Naive thymus-derived CD4-positive, alpha-beta T cell (primary cell): ENCODE measurements at regions not wholly inside any gene's neighbourhood (a gene's known extent, or its start where the extent isn't known, plus 50 kb on each side); places are given as distances from the start of the nearest gene placed in this dataset.
"Not testable (repeated sequence)": the region's sequence is repeated elsewhere in the genome, so short reads cannot be mapped to it uniquely, and the experiment has no call there.

Experiments
- ATAC-seq: fragments of 150-1000 bp; cut with Tn5 transposase; 2 replicates; pipeline ENCODE4 v1.10.0; 2021; ENCODE audit warnings: mild to moderate bottlenecking, moderate library complexity
- CTCF ChIA-PET: fragments of 350-600 bp; sonication (Branson Sonifier 250); formaldehyde crosslinking; loops from one replicate; lab custom pipeline; 2021; ENCODE audit warnings: antibody characterized with exemption; lab: Charles Lee
- POLR2A ChIA-PET: fragments of 350-600 bp; sonication (Branson Sonifier 250); formaldehyde crosslinking; loops from one replicate; lab custom pipeline; 2021; ENCODE audit warnings: antibody characterized with exemption, inconsistent platforms; lab: Charles Lee
- DNase-seq, 9 donors: peaks; one replicate each; pipeline versions ENCODE4 v3.0.0 to v3.0.0-alpha.2; 2020 to 2022; ENCODE audit warnings: mixed read lengths in 1 of 9
- H3K27ac ChIP-seq: one replicate; pipeline ENCODE4 v1.7.0; 2013; ENCODE audit warnings: mild to moderate bottlenecking, low read depth, low read length, moderate library complexity
- H3K27me3 ChIP-seq, 2 donors: one replicate each; pipeline ENCODE4 v1.7.0; 2013; ENCODE audit warnings: low read length in 2 of 2, mild to moderate bottlenecking in 2 of 2, moderate library complexity in 2 of 2; ENCODE audit not compliant: control insufficient read depth in 2 of 2, insufficient read depth in 2 of 2
- H3K36me3 ChIP-seq, 3 experiments: 1 replicate in 2 of 3; 2 replicates in 1 of 3; pipeline ENCODE4 v1.7.0; 2013; ENCODE audit warnings: low read length in 3 of 3, mild to moderate bottlenecking in 3 of 3, moderate library complexity in 1 of 3; ENCODE audit not compliant: insufficient read depth in 3 of 3, control insufficient read depth in 2 of 3
- H3K4me1 ChIP-seq, 2 donors: one replicate each; pipeline ENCODE4 v1.7.0; 2013; ENCODE audit warnings: low read length in 2 of 2, mild to moderate bottlenecking in 2 of 2, moderate library complexity in 1 of 2; ENCODE audit not compliant: control insufficient read depth in 2 of 2, insufficient read depth in 2 of 2
- H3K4me3 ChIP-seq: 2 replicates; pipeline ENCODE4 v1.7.0; 2013; ENCODE audit warnings: mild to moderate bottlenecking, low read length
- H3K9me3 ChIP-seq, 3 experiments: 1 replicate in 2 of 3; 2 replicates in 1 of 3; pipeline ENCODE4 v1.7.0; 2013; ENCODE audit warnings: low read length in 3 of 3; ENCODE audit not compliant: control insufficient read depth in 2 of 3
- H3K27ac Mint-ChIP-seq, 9 donors: one replicate each; pipeline ENCODE4 v1.8.0; 2020 to 2022; ENCODE audit warnings: mixed read lengths in 9 of 9, mild to moderate bottlenecking in 8 of 9, moderate library complexity in 5 of 9, inconsistent platforms in 2 of 9
- H3K27me3 Mint-ChIP-seq, 5 donors: one replicate each; pipeline ENCODE4 v1.8.0; 2021 to 2022; ENCODE audit warnings: mixed read lengths in 5 of 5, mild to moderate bottlenecking in 1 of 5
- H3K36me3 Mint-ChIP-seq, 5 donors: one replicate each; pipeline ENCODE4 v1.8.0; 2020 to 2022; ENCODE audit warnings: mixed read lengths in 5 of 5, mild to moderate bottlenecking in 3 of 5, inconsistent platforms in 1 of 5
- H3K4me1 Mint-ChIP-seq, 7 donors: one replicate each; pipeline ENCODE4 v1.8.0; 2020 to 2022; ENCODE audit warnings: mixed read lengths in 7 of 7, mild to moderate bottlenecking in 3 of 7, inconsistent platforms in 1 of 7
- H3K4me3 Mint-ChIP-seq, 10 donors: one replicate each; pipeline ENCODE4 v1.8.0; 2020 to 2022; ENCODE audit warnings: mild to moderate bottlenecking in 10 of 10, mixed read lengths in 10 of 10, moderate library complexity in 6 of 10, inconsistent platforms in 2 of 10
- H3K9me3 Mint-ChIP-seq, 11 donors: one replicate each; pipeline ENCODE4 v1.8.0; 2020 to 2022; ENCODE audit warnings: mixed read lengths in 11 of 11, mild to moderate bottlenecking in 4 of 11, inconsistent platforms in 1 of 11, moderate library complexity in 1 of 11
- intact Hi-C, 2 donors: fragments of 100-400 bp; cut with micrococcal nuclease; formaldehyde crosslinking; loops; one replicate each; pipeline ENCODE4 v1.15.1; 2023

DNA sequence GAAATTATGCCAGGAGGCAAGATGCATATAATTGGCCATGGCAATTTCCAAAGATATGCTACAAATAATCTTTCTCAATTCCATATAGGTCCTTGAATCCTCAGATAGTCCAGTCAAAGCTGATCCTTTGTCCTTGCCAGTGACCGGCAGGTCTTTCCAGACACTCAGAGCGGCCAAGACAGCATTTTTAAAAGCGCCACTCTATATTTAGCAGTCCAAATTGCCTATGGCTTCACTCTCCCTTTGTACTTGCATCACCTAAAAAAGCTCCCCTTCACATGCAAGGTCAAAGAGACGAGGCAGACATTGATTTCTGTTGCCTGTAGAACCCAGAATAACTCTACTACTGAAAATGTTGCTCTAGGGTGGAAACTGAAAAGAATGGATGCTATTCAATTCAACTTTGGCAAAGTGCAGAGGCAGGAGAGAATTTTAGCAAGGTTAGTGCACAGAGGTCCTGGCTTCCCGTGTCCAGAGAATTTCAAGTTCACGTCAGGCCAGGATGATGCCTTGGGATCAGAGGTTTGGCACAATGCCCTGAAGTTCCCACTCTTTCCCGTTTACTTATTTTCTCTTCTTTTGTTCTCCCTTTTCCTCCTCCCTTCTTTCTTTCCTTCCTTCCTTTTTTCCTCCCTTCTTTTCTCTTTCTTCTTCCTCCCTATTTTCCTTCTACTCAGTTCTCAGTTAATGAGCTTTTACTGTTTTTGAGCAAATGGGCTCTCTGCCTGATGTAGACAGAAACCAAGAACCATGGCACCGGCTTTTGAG is 108.5 kb downstream of the KCNK1 start:
- no peak for ATAC-seq
- no peaks in the 10 kb centered on the region for H3K9me3 ChIP-seq
- no peak overlapping the region for H3K4me3 ChIP-seq
- H3K36me3 Mint-ChIP-seq: no peaks in the 10 kb centered on the region
- no peak overlapping the region for H3K27ac ChIP-seq
- H3K4me1 Mint-ChIP-seq: no peaks in the 10 kb centered on the region
- POLR2A ChIA-PET: no interaction called here
- intact Hi-C loops: no loop called here
- no peak overlapping the region for H3K27ac Mint-ChIP-seq
- no peaks in the 10 kb centered on the region for H3K4me1 ChIP-seq
- no peaks in the 10 kb centered on the region for H3K27me3 ChIP-seq
- CTCF ChIA-PET: no interaction called here
- H3K36me3 ChIP-seq: no peaks in the 10 kb centered on the region
- DNase-seq: no peak
- peaks cover 0 to 7% (median 3%) of the 10 kb centered on the region in 5 donors for H3K27me3 Mint-ChIP-seq
- no peak overlapping the region for H3K4me3 Mint-ChIP-seq
- H3K9me3 Mint-ChIP-seq: peaks cover 0 to 3% (median 0%) of the 10 kb centered on the region in 11 donors

DNA sequence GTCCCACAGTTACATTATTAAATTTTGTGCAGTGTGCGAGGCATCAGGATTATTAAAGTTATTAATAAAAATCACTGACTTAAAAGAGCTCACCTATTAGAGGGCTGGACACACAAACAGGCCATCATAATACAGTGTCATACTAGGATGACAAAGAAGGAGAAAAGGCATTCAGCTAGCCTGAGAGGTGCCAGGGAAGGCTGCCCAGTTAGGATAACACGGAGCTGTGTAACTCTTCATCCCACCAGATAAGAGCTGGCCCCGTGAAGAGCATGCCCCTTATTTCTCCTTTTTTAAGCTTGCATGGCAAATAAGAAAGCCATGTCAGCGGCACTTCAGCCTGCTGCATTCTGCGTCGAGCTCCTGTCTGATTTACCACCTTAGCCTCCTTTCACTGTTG is 109.5 kb downstream of the KCNK1 start:
- ATAC-seq: no peak
- no peak overlapping the region for H3K27ac ChIP-seq
- no peaks in the 10 kb centered on the region for H3K36me3 ChIP-seq
- no peak for DNase-seq
- peaks cover 0 to 3% (median 0%) of the 10 kb centered on the region in 11 donors for H3K9me3 Mint-ChIP-seq
- no peaks in the 10 kb centered on the region for H3K4me1 ChIP-seq
- no peak overlapping the region for H3K27ac Mint-ChIP-seq
- no peaks in the 10 kb centered on the region for H3K9me3 ChIP-seq
- intact Hi-C loops: no loop called here
- H3K4me3 ChIP-seq: no peak overlapping the region
- no peaks in the 10 kb centered on the region for H3K27me3 ChIP-seq
- H3K4me1 Mint-ChIP-seq: no peaks in the 10 kb centered on the region
- H3K4me3 Mint-ChIP-seq: no peak overlapping the region
- H3K36me3 Mint-ChIP-seq: no peaks in the 10 kb centered on the region
- H3K27me3 Mint-ChIP-seq: peaks cover 0 to 7% (median 3%) of the 10 kb centered on the region in 5 donors
- ChIA-PET POLR2A (no interaction called here), CTCF (no interaction called here)

DNA sequence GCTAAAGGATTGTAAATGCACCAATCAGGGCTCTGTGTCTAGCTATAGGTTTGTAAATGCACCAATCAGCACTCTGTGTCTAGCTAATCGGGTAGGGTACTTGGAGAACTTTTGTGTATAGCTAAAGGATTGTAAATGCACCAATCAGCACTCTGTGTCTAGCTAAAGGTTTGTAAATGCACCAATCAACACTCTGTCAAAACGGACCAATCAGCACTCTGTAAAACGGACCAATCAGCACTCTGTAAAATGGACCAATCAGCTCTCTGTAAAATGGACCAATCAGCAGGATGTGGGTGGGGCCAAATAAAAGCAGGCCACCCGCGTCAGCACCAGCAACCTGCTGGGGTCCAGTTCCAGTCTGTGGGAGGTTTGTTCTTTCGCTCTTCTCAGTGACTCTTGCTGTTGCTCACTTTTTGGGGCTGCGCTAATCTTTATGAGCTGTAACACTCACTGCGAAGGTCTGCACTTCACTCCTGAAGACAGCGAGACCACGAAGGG is 110.3 kb downstream of the KCNK1 start:
- CTCF ChIA-PET: interaction anchor here (0.6 kb wide), 1 partner anchor 8 kb away, joined by 3 read pairs; no protein-coding TSS in a partner anchor
- intact Hi-C loops, H3K4me3 ChIP-seq, H3K27ac Mint-ChIP-seq, H3K4me3 Mint-ChIP-seq, H3K4me1 Mint-ChIP-seq, ATAC-seq, DNase-seq, H3K4me1 ChIP-seq, H3K27me3 ChIP-seq, H3K27me3 Mint-ChIP-seq, H3K36me3 ChIP-seq, H3K27ac ChIP-seq, H3K36me3 Mint-ChIP-seq, H3K9me3 Mint-ChIP-seq, POLR2A ChIA-PET, H3K9me3 ChIP-seq: not testable (repeated sequence)

DNA sequence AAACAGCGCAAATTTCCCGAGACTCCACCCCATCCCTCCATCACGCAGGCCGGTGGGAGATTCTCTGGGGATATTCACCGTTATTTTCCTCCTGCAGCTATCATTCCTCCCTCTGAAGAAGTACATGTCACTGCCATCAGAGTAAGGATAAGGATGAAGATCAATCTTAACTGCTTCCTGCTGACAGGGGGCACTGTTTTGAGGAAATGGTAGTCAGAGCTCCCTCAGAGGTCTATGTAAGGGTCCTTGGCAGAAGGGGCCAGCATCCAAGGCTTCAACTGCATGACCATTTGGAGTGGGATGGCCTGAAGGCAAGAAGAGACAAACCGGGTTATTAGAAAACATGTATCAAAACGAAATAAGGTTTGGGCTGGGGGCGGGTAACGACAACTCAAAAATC is 111.5 kb downstream of the KCNK1 start:
- Mint-ChIP-seq H3K36me3 (no peaks in the 10 kb centered on the region), H3K27ac (no peak overlapping the region), H3K27me3 (peaks cover 2 to 7% (median 3%) of the 10 kb centered on the region in 5 donors), H3K9me3 (peaks cover 0 to 3% (median 0%) of the 10 kb centered on the region in 11 donors), H3K4me3 (no peak overlapping the region), H3K4me1 (no peaks in the 10 kb centered on the region)
- no peak overlapping the region for H3K4me3 ChIP-seq
- DNase-seq (no peak), ATAC-seq (no peak)
- intact Hi-C loops: no loop called here
- H3K27ac ChIP-seq: no peak overlapping the region
- no peaks in the 10 kb centered on the region for H3K27me3 ChIP-seq
- CTCF ChIA-PET: no interaction called here
- H3K9me3 ChIP-seq: no peaks in the 10 kb centered on the region
- no peaks in the 10 kb centered on the region for H3K4me1 ChIP-seq
- H3K36me3 ChIP-seq: no peaks in the 10 kb centered on the region
- POLR2A ChIA-PET: no interaction called here

DNA sequence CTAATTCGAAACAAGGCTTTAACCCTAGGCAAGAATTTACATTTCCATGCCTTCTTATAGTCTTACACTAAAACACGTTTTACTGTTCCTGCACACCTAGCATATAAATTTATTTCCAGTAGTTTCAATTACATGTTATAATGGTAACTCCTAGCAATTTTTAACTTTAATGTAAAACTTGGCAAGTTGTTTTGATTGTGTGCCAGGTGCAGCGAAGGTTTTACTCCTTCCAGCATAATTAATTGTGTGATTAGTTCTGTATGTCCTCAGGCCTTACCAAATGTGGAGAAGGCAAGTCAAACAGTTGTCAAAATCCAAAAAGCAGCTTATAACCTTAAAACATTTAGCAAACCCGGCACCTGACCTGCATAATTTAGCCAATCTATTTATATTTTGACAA is 114.8 kb downstream of the KCNK1 start:
- intact Hi-C loops: no loop called here
- H3K4me3 ChIP-seq: no peak overlapping the region
- no peaks in the 10 kb centered on the region for H3K4me1 ChIP-seq
- ChIA-PET POLR2A (no interaction called here), CTCF (no interaction called here)
- H3K27me3 ChIP-seq: no peaks in the 10 kb centered on the region
- Mint-ChIP-seq H3K4me3 (no peak overlapping the region), H3K4me1 (no peaks in the 10 kb centered on the region), H3K36me3 (no peaks in the 10 kb centered on the region), H3K9me3 (peaks cover 0 to 3% (median 0%) of the 10 kb centered on the region in 11 donors), H3K27me3 (peaks cover 0 to 7% (median 0%) of the 10 kb centered on the region in 5 donors), H3K27ac (no peak overlapping the region)
- H3K36me3 ChIP-seq: no peaks in the 10 kb centered on the region
- no peak overlapping the region for H3K27ac ChIP-seq
- no peak for ATAC-seq
- no peaks in the 10 kb centered on the region for H3K9me3 ChIP-seq
- DNase-seq: no peak

DNA sequence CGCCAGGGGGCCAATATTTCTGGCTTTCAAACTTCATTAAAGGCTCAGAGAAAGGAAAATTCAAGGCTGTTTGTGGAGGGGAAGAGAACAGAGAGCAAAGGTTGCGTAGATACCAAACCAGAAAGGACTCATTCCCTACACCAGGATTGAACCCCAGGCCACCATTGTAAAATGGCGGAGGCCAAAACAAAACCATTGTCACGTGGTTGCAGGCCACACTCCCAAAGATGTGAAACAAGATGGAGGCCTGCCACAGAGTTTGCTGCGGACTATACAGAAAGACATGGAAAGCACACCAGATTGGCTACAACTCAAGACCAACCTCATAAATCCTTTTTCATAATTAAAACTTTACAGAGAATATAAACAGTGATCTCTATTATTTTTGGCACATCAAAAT is 116.5 kb downstream of the KCNK1 start:
- Histone ChIP-seq H3K36me3 (no peaks in the 10 kb centered on the region), H3K9me3 (no peaks in the 10 kb centered on the region), H3K4me3 (no peak overlapping the region), H3K27ac (no peak overlapping the region), H3K4me1 (no peaks in the 10 kb centered on the region), H3K27me3 (no peaks in the 10 kb centered on the region)
- Mint-ChIP-seq H3K36me3 (no peaks in the 10 kb centered on the region), H3K4me3 (no peak overlapping the region), H3K27ac (no peak overlapping the region), H3K9me3 (peaks cover 0 to 5% (median 0%) of the 10 kb centered on the region in 11 donors), H3K27me3 (peaks cover 0 to 14% (median 0%) of the 10 kb centered on the region in 5 donors), H3K4me1 (no peaks in the 10 kb centered on the region)
- intact Hi-C loops: no loop called here
- DNase-seq: no peak
- CTCF ChIA-PET: no interaction called here
- POLR2A ChIA-PET: no interaction called here
- ATAC-seq: no peak

DNA sequence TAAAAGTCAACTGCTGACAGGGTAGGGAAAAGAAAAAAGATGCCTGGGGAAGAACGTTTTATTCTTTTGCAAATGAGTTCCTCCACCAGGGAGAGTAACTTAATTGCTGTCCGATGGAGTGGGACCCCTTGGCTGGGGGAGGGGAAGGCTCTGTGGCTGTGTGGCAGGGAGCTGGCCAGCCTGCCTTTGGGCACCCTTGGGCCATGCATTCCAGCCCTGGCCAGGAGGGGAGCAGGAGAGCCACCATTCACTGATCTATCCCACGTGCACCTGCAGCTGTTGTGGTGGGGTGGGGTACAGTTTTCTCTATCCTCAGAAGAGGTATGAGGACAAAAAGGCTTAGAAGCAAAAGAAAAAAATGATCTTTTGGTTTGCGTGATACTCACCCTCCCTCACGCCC is 116.9 kb downstream of the KCNK1 start:
- peaks cover 0 to 14% (median 0%) of the 10 kb centered on the region in 5 donors for H3K27me3 Mint-ChIP-seq
- CTCF ChIA-PET: no interaction called here

More for the DNA sequence above, 116.9 kb downstream of the KCNK1 start:
- no peaks in the 10 kb centered on the region for H3K36me3 Mint-ChIP-seq
- POLR2A ChIA-PET: no interaction called here
- intact Hi-C loops: no loop called here
- no peak overlapping the region for H3K27ac Mint-ChIP-seq
- ATAC-seq: no peak
- Histone ChIP-seq H3K9me3 (no peaks in the 10 kb centered on the region), H3K4me3 (no peak overlapping the region), H3K27me3 (no peaks in the 10 kb centered on the region), H3K4me1 (no peaks in the 10 kb centered on the region), H3K36me3 (no peaks in the 10 kb centered on the region), H3K27ac (no peak overlapping the region)
- no peak for DNase-seq
- H3K9me3 Mint-ChIP-seq: peaks cover 0 to 5% (median 0%) of the 10 kb centered on the region in 11 donors
- no peaks in the 10 kb centered on the region for H3K4me1 Mint-ChIP-seq
- no peak overlapping the region for H3K4me3 Mint-ChIP-seq
